ENCODE measurements at regions not wholly inside any gene's neighbourhood (a gene's known extent, or its start where the extent isn't known, plus 50 kb on each side); places are given as distances from the start of the nearest gene placed in this dataset.

DNA sequence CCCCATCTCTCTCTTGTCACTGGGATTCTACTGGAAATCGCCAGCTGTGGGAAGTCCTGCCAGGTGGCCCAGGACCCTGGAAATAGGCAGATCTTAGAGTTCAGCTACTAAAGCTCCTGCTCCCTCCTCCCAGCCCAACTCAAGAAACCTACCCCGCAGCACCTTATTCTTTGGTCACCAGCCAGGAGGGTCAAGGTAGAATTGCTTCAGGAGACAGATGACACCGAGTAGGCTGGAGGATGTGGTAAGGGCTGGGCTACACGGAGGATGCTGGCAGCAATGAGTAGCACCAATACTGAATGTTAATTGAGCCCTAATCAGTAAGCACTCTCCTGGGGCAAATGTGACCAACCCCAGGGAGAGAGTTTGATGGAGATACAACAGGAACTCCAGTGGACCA lies 119.7 kb upstream of the VASH1 start:
- Histone ChIP-seq H2BK12ac (ENCODE audit: low read length in 2 of 2) (no peak overlapping the region), H3K14ac (ENCODE audit: low read length in 2 of 2) (no peak overlapping the region), H2BK5ac (ENCODE audit: low read depth, low read length, poor library complexity, severe bottlenecking) (no peak overlapping the region), H4K91ac (ENCODE audit: low read length) (no peak overlapping the region), H2AFZ (ENCODE audit: low read depth, low read length) (no peak overlapping the region), H2BK15ac (ENCODE audit: low read depth, poor library complexity, severe bottlenecking) (no peak overlapping the region), H3K9ac (ENCODE audit: low read length) (no peak overlapping the region), H3K23ac (ENCODE audit: low read length in 2 of 2) (no peak overlapping the region), H3K4me3 (ENCODE audit: insufficient read depth in 1 of 2, low read depth in 1 of 2, low read length in 2 of 2) (no peak overlapping the region), H3K4me2 (ENCODE audit: low read length, poor library complexity, severe bottlenecking) (no peak overlapping the region), H3K4ac (ENCODE audit: low read depth in 1 of 2, low read length in 2 of 2) (no peak overlapping the region), H2BK120ac (ENCODE audit: low read depth, low read length) (no peak overlapping the region), H3K36me3 (ENCODE audit: control insufficient read depth in 1 of 2, insufficient read depth in 2 of 2, low read depth in 1 of 2, low read length in 2 of 2) (no peaks in the 10 kb centered on the region), H3K18ac (ENCODE audit: low read depth in 1 of 2, low read length in 2 of 2) (no peak overlapping the region), H3K4me1 (ENCODE audit: control insufficient read depth, insufficient read depth, low read depth, low read length) (no peaks in the 10 kb centered on the region), H3K79me1 (replicated peaks; ENCODE audit: low read length, poor library complexity, severe bottlenecking) (no peaks in the 10 kb centered on the region), H4K8ac (ENCODE audit: low read length) (no peak overlapping the region), H2AK5ac (ENCODE audit: low read length, severe bottlenecking) (no peak overlapping the region), H3K9me3 (ENCODE audit: control insufficient read depth, low read length) (peaks cover 1% of the 10 kb centered on the region), H3K27ac (ENCODE audit: low read length, poor library complexity, severe bottlenecking) (no peak overlapping the region), H3K27me3 (ENCODE audit: control insufficient read depth in 1 of 2, insufficient read depth in 1 of 2, low read length in 2 of 2) (peaks cover 10 to 58% of the 10 kb centered on the region in 2 experiments)
- DNase-seq = no peak
- WGBS = 87% methylated on average over 4 of the region's 4 CpGs

DNA sequence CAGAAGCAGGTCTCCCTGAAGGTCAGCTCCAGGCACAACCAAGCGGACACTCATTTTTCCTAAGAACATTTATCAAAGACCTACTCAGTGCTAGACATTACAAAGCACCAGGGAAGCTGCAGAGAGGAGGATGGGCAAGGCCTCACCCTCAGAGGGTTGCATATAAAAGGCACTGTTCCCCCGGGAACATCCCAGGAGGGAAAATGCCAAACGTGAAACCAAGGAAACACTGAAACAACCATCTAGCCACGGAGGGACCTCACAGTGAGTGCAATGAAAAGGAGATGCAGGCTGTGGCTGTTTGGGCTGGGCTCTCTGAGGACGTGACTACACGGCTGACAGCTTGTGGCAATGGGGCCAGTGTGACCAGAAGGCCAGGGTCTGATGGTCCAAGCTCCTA lies 117.4 kb upstream of the VASH1 start:
- Histone ChIP-seq H3K36me3 (ENCODE audit: control insufficient read depth in 1 of 2, insufficient read depth in 2 of 2, low read depth in 1 of 2, low read length in 2 of 2) (no peaks in the 10 kb centered on the region), H2BK12ac (ENCODE audit: low read length in 2 of 2) (no peak overlapping the region), H2AK5ac (ENCODE audit: low read length, severe bottlenecking) (no peak overlapping the region), H3K9me3 (ENCODE audit: control insufficient read depth, low read length) (no peaks in the 10 kb centered on the region), H2BK120ac (ENCODE audit: low read depth, low read length) (no peak overlapping the region), H4K91ac (ENCODE audit: low read length) (no peak overlapping the region), H3K27ac (ENCODE audit: low read length, poor library complexity, severe bottlenecking) (no peak overlapping the region), H2BK5ac (ENCODE audit: low read depth, low read length, poor library complexity, severe bottlenecking) (no peak overlapping the region), H3K18ac (ENCODE audit: low read depth in 1 of 2, low read length in 2 of 2) (no peak overlapping the region), H3K27me3 (ENCODE audit: control insufficient read depth in 1 of 2, insufficient read depth in 1 of 2, low read length in 2 of 2) (peaks cover 10 to 51% of the 10 kb centered on the region in 2 experiments), H3K4me2 (ENCODE audit: low read length, poor library complexity, severe bottlenecking) (no peak overlapping the region), H3K4me1 (ENCODE audit: control insufficient read depth, insufficient read depth, low read depth, low read length) (no peaks in the 10 kb centered on the region), H3K23ac (ENCODE audit: low read length in 2 of 2) (no peak overlapping the region), H2AFZ (ENCODE audit: low read depth, low read length) (no peak overlapping the region), H3K4me3 (ENCODE audit: insufficient read depth in 1 of 2, low read depth in 1 of 2, low read length in 2 of 2) (no peak overlapping the region), H3K9ac (ENCODE audit: low read length) (no peak overlapping the region), H3K14ac (ENCODE audit: low read length in 2 of 2) (no peak overlapping the region), H2BK15ac (ENCODE audit: low read depth, poor library complexity, severe bottlenecking) (no peak overlapping the region), H4K8ac (ENCODE audit: low read length) (no peak overlapping the region), H3K4ac (ENCODE audit: low read depth in 1 of 2, low read length in 2 of 2) (no peak overlapping the region), H3K79me1 (replicated peaks; ENCODE audit: low read length, poor library complexity, severe bottlenecking) (no peaks in the 10 kb centered on the region)
- no peak for DNase-seq
- WGBS = 21% methylated on average over 6 of the region's 6 CpGs

DNA sequence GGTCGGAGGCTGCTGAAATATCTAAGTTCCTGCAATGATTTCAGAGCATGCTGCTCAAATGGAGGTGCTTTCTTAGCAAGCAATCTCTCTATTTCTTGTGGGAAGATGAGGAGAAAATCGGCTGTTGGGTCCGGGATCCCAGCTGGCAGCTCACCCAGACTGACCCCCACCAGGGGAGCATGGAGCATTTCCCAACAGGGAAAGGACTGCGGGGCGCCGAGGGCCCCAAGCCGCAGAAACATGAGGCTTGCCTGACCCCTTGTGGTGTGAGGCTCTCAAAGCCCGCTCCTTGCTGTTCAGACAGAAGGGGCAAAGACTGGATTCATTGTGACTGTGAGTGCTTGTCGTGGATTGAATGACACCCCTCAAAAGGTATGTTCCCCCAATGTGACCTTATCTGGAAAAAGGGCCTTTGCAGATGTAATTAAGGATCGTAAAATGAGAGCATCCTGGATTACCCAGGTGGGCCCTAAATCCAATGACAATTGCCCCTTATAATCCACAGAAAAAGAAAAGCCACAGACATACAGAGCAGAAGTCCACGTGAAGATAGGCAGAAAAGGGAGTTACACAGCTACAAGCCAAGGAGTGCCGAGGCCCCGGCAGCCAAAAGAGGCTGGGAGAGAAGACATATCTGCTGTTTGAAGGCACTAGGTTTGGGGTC lies 116.3 kb upstream of the VASH1 start:
- H3K27ac ChIP-seq (ENCODE audit: low read length, poor library complexity, severe bottlenecking) = no peak overlapping the region
- H2BK12ac ChIP-seq (ENCODE audit: low read length in 2 of 2) = no peak overlapping the region
- H3K18ac ChIP-seq (ENCODE audit: low read depth in 1 of 2, low read length in 2 of 2) = no peak overlapping the region
- H4K8ac ChIP-seq (ENCODE audit: low read length) = no peak overlapping the region
- no peak overlapping the region for H3K23ac ChIP-seq (ENCODE audit: low read length in 2 of 2)
- H3K9ac ChIP-seq (ENCODE audit: low read length) = no peak overlapping the region
- peak overlapping the region; percentile 33 for H3K4me2 ChIP-seq (ENCODE audit: low read length, poor library complexity, severe bottlenecking)
- no peak overlapping the region for H2BK120ac ChIP-seq (ENCODE audit: low read depth, low read length)
- H3K9me3 ChIP-seq (ENCODE audit: control insufficient read depth, low read length) = no peaks in the 10 kb centered on the region
- H3K4me3 ChIP-seq (ENCODE audit: insufficient read depth in 1 of 2, low read depth in 1 of 2, low read length in 2 of 2) = no peak overlapping the region
- no peaks in the 10 kb centered on the region for H3K36me3 ChIP-seq (ENCODE audit: control insufficient read depth in 1 of 2, insufficient read depth in 2 of 2, low read depth in 1 of 2, low read length in 2 of 2)
- H2AFZ ChIP-seq (ENCODE audit: low read depth, low read length) = no peak overlapping the region
- no peak overlapping the region for H4K91ac ChIP-seq (ENCODE audit: low read length)
- H3K14ac ChIP-seq (ENCODE audit: low read length in 2 of 2) = no peak overlapping the region
- no peak overlapping the region for H3K4ac ChIP-seq (ENCODE audit: low read depth in 1 of 2, low read length in 2 of 2)
- no peaks in the 10 kb centered on the region for H3K79me1 ChIP-seq (replicated peaks; ENCODE audit: low read length, poor library complexity, severe bottlenecking)
- H2BK15ac ChIP-seq (ENCODE audit: low read depth, poor library complexity, severe bottlenecking) = no peak overlapping the region
- peak; percentile 12 for DNase-seq
- 25% methylated on average over 13 of the region's 13 CpGs for WGBS
- H3K4me1 ChIP-seq (ENCODE audit: control insufficient read depth, insufficient read depth, low read depth, low read length) = no peaks in the 10 kb centered on the region
- H2BK5ac ChIP-seq (ENCODE audit: low read depth, low read length, poor library complexity, severe bottlenecking) = no peak overlapping the region
- H3K27me3 ChIP-seq (ENCODE audit: control insufficient read depth in 1 of 2, insufficient read depth in 1 of 2, low read length in 2 of 2) = peaks cover 10 to 49% of the 10 kb centered on the region in 2 experiments
- H2AK5ac ChIP-seq (ENCODE audit: low read length, severe bottlenecking) = no peak overlapping the region

DNA sequence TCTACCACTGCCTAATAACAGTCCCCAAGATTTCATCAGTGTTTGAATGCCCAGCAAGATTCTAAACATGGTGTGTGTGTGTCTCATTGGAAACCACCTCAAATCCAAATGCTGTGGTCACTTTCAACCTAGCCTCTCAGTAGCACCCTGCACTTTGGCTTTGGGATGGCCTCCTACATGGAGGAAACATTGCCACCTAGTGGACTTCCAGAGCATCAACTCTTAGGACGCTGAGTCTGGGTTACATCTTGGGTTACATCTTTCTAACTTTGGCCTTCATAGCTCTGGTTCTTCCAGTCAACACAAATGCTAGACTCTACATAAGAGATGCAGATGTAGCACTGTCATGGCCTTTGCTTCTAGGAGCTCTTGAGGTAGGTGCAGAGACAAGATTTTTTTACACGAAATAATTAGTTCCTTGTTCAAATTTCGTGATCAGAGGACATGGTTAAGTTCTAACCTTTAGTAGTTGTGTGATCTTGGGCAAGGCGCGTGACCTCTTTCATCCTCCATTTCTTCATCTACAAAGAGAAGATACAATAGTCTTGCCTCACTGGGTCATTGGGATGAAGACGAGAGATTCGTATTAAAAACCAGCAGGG lies 113.5 kb upstream of the VASH1 start:
- Histone ChIP-seq H2AK5ac (ENCODE audit: low read length, severe bottlenecking) (no peak overlapping the region), H3K4me2 (ENCODE audit: low read length, poor library complexity, severe bottlenecking) (no peak overlapping the region), H2BK120ac (ENCODE audit: low read depth, low read length) (no peak overlapping the region), H4K8ac (ENCODE audit: low read length) (no peak overlapping the region), H2BK5ac (ENCODE audit: low read depth, low read length, poor library complexity, severe bottlenecking) (no peak overlapping the region), H3K18ac (ENCODE audit: low read depth in 1 of 2, low read length in 2 of 2) (no peak overlapping the region), H3K36me3 (ENCODE audit: control insufficient read depth in 1 of 2, insufficient read depth in 2 of 2, low read depth in 1 of 2, low read length in 2 of 2) (no peaks in the 10 kb centered on the region), H3K4me3 (ENCODE audit: insufficient read depth in 1 of 2, low read depth in 1 of 2, low read length in 2 of 2) (no peak overlapping the region), H2BK15ac (ENCODE audit: low read depth, poor library complexity, severe bottlenecking) (no peak overlapping the region), H3K23ac (ENCODE audit: low read length in 2 of 2) (no peak overlapping the region), H3K79me1 (replicated peaks; ENCODE audit: low read length, poor library complexity, severe bottlenecking) (no peaks in the 10 kb centered on the region), H3K9me3 (ENCODE audit: control insufficient read depth, low read length) (no peaks in the 10 kb centered on the region), H2BK12ac (ENCODE audit: low read length in 2 of 2) (no peak overlapping the region), H3K27me3 (ENCODE audit: control insufficient read depth in 1 of 2, insufficient read depth in 1 of 2, low read length in 2 of 2) (peaks cover 16 to 54% of the 10 kb centered on the region in 2 experiments), H3K27ac (ENCODE audit: low read length, poor library complexity, severe bottlenecking) (no peak overlapping the region), H3K9ac (ENCODE audit: low read length) (no peak overlapping the region), H3K4me1 (ENCODE audit: control insufficient read depth, insufficient read depth, low read depth, low read length) (no peaks in the 10 kb centered on the region), H2AFZ (ENCODE audit: low read depth, low read length) (no peak overlapping the region), H3K14ac (ENCODE audit: low read length in 2 of 2) (no peak overlapping the region), H3K4ac (ENCODE audit: low read depth in 1 of 2, low read length in 2 of 2) (no peak overlapping the region), H4K91ac (ENCODE audit: low read length) (no peak overlapping the region)
- 50% methylated on average over 4 of the region's 7 CpGs for WGBS
- DNase-seq = peak; percentile 41
